ENCODE measurements at regions not wholly inside any gene's neighbourhood (a gene's known extent, or its start where the extent isn't known, plus 50 kb on each side); places are given as distances from the start of the nearest gene placed in this dataset.

DNA sequence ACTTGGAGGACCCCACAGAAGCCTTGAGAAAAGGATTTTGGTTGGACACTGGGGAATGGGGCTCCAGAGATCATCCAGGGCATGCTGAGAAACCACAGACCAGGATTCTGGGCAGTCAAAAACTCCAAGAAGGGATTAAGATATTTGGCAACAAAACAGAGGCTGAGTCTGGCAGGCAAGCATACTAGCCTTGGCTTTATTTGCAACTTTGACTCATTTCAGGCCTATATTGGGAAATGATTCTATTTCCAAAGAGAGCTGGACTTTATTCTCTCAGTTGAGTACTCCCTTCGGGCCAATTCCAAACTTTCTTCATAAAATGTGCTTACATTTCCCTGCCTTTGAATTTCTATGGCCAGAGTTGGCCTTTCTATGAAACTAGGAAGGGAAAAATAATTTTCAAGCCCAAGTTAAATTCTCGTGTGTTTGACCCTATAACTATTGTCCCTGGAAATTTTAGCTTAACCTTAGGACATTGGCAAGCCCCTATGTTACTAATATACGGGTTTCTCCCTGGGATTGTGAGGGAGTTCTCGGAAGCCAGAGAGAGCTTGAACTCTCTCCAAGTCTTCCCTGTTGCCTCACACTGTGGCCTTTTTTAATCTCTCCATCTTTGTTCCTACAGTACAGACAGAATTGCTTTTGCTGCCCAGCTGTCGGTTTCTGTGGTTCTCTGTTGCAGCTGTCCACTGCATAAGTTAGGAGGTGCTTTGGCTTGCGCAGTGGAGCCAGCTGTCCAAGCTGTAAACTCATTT is 112.6 kb upstream of the FAM9A start:
- TF ChIP-seq, protein P1, sequence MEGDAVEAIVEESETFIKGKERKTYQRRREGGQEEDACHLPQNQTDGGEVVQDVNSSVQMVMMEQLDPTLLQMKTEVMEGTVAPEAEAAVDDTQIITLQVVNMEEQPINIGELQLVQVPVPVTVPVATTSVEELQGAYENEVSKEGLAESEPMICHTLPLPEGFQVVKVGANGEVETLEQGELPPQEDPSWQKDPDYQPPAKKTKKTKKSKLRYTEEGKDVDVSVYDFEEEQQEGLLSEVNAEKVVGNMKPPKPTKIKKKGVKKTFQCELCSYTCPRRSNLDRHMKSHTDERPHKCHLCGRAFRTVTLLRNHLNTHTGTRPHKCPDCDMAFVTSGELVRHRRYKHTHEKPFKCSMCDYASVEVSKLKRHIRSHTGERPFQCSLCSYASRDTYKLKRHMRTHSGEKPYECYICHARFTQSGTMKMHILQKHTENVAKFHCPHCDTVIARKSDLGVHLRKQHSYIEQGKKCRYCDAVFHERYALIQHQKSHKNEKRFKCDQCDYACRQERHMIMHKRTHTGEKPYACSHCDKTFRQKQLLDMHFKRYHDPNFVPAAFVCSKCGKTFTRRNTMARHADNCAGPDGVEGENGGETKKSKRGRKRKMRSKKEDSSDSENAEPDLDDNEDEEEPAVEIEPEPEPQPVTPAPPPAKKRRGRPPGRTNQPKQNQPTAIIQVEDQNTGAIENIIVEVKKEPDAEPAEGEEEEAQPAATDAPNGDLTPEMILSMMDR (conservative IDR thresholded peaks at IDR 0.05; ENCODE audit: low read depth in 2 of 2) = no peak
- no peak for TF ChIP-seq EZH2 (IDR thresholded peaks at IDR 0.05; ENCODE audit: low read depth, unreplicated experiment)
- TF ChIP-seq, protein P2, sequence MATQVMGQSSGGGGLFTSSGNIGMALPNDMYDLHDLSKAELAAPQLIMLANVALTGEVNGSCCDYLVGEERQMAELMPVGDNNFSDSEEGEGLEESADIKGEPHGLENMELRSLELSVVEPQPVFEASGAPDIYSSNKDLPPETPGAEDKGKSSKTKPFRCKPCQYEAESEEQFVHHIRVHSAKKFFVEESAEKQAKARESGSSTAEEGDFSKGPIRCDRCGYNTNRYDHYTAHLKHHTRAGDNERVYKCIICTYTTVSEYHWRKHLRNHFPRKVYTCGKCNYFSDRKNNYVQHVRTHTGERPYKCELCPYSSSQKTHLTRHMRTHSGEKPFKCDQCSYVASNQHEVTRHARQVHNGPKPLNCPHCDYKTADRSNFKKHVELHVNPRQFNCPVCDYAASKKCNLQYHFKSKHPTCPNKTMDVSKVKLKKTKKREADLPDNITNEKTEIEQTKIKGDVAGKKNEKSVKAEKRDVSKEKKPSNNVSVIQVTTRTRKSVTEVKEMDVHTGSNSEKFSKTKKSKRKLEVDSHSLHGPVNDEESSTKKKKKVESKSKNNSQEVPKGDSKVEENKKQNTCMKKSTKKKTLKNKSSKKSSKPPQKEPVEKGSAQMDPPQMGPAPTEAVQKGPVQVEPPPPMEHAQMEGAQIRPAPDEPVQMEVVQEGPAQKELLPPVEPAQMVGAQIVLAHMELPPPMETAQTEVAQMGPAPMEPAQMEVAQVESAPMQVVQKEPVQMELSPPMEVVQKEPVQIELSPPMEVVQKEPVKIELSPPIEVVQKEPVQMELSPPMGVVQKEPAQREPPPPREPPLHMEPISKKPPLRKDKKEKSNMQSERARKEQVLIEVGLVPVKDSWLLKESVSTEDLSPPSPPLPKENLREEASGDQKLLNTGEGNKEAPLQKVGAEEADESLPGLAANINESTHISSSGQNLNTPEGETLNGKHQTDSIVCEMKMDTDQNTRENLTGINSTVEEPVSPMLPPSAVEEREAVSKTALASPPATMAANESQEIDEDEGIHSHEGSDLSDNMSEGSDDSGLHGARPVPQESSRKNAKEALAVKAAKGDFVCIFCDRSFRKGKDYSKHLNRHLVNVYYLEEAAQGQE (IDR thresholded peaks at IDR 0.05; ENCODE audit: unreplicated experiment) = no peak
